GM10248 (cell line): ENCODE measurements at regions not wholly inside any gene's neighbourhood (a gene's known extent, or its start where the extent isn't known, plus 50 kb on each side); places are given as distances from the start of the nearest gene placed in this dataset.

Source experiments
- CTCF ChIA-PET: fragments of 300-600 bp; sonication (Branson Sonifier 250); formaldehyde crosslinking; extraction: SDS; loops from one replicate; lab custom pipeline; 2021; ENCODE audit warnings: antibody characterized with exemption; lab: Yijun Ruan, JAX
- POLR2A ChIA-PET: fragments of 350-650 bp; sonication (Branson Sonifier 250); formaldehyde crosslinking; extraction: SDS; loops from one replicate; lab custom pipeline; 2020; ENCODE audit warnings: antibody characterized with exemption; lab: Yijun Ruan, JAX
- DNase-seq: peaks from one replicate; pipeline ENCODE4 v3.0.0; 2012; ENCODE audit errors: extremely low spot score
- TF ChIP-seq, protein P1 (sequence below): IDR thresholded peaks from 2 replicates; pipeline ENCODE4 v1.5.1; 2012; ENCODE audit warnings: mild to moderate bottlenecking, low read depth; ENCODE audit errors: extremely low read depth, missing control alignments, control extremely low read depth

DNA sequence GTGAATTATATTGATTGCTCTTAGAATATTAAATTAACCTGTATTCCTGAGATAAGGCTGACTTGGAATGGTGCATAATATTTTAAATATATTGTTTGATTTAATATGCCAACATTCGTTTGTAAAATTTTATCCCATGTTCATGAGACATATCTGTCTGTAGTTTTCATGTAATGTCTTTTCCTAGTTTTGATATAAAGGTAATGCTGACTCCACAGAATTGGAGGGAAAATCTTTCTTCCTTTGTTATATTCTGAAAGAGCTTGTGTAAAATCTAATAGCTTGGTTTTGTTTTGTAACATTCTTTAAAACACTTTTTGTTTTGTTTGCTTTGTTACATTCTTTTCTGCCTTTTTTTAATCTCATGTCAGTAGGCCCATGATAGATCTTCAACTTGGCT lies 657.0 kb downstream of the DNAJB9 start:
- TF ChIP-seq, protein P1, sequence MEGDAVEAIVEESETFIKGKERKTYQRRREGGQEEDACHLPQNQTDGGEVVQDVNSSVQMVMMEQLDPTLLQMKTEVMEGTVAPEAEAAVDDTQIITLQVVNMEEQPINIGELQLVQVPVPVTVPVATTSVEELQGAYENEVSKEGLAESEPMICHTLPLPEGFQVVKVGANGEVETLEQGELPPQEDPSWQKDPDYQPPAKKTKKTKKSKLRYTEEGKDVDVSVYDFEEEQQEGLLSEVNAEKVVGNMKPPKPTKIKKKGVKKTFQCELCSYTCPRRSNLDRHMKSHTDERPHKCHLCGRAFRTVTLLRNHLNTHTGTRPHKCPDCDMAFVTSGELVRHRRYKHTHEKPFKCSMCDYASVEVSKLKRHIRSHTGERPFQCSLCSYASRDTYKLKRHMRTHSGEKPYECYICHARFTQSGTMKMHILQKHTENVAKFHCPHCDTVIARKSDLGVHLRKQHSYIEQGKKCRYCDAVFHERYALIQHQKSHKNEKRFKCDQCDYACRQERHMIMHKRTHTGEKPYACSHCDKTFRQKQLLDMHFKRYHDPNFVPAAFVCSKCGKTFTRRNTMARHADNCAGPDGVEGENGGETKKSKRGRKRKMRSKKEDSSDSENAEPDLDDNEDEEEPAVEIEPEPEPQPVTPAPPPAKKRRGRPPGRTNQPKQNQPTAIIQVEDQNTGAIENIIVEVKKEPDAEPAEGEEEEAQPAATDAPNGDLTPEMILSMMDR = no peak
- ChIA-PET POLR2A (no interaction called here), CTCF (no interaction called here)
- DNase-seq = no peak

- TF ChIP-seq, protein P1 = no peak
- no peak for DNase-seq
- ChIA-PET POLR2A (no interaction called here), CTCF (interaction anchor here (0.9 to 1.5 kb wide), 3 partner anchors 10 to 29 kb away, joined by 3 to 4 read pairs (median 4); no protein-coding TSS in a partner anchor)
Measured at GRCh38 chr7:109235316-109235715, 665.6 kb downstream of the DNAJB9 start.

GRCh38 chr7:109246330-109247077 lies 676.8 kb downstream of the DNAJB9 start:
- ChIA-PET CTCF (interaction anchor here (1.5 to 2.1 kb wide), 2 partner anchors 9 to 13 kb away, joined by 3 to 7 read pairs; no protein-coding TSS in a partner anchor), POLR2A (no interaction called here)
- TF ChIP-seq, protein P1 = no peak
- no peak for DNase-seq

DNA sequence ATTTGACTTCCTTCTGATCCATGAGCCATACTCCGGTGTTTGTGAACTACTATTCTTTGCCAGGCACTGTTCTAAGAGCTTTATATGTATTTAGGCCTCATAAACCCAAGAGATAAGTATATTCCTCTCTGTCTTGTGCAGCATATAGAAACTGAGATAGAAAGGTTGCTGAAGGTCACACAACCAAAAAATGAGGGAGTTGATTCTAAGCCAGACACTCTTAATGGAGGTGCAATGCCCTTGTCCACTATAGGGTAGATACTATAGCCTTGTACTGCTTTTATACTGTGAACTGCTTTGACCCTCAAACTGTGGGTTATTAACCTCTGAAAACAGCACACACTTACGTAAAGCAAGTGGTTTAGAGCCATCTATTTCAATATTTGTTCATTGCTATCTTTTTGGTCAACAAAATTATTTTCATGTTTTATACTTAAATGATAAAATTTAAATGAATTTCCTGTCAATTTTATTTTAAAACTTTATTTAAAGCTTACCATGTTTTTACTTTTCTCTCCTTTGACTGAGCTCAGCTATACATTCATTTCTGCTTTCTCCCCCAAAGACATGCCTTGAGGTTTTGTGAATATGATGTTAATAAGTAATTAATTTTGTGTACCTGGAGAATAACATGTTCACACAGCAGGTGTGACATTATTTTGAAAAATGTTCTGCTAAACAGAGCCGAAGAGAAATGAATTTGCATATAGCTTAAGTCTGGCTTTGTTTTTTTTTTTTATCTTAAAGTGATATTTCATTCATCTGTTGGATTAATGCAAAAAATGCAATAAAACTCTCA lies 687.3 kb downstream of the DNAJB9 start:
- ChIA-PET CTCF (no interaction called here), POLR2A (no interaction called here)
- DNase-seq = no peak
- TF ChIP-seq, protein P1 = no peak

- CTCF ChIA-PET = no interaction called here
- TF ChIP-seq, protein P1 = no peak
- DNase-seq = no peak
- POLR2A ChIA-PET = no interaction called here
Measured at GRCh38 chr7:109259151-109259550, 689.5 kb downstream of the DNAJB9 start.

DNA sequence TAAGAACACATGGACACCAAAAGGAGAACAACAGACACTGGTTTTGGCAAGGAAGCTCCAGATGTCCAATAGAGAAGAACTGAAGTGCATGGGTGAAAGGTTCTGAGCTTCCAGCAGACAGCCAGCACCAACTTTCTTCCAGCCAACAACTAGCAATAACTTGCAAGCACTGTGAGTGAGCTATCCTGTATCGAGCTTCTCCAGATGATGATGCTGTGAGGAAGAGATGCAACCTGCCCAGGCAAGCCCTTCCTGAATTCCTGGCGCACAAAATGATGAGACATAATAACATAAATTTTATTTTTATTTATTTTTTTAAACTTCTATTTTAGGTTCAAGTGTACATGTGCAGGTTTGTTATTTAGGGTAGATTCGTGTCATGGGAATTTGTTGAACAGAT lies 692.1 kb downstream of the DNAJB9 start:
- POLR2A ChIA-PET = no interaction called here
- CTCF ChIA-PET = interaction anchor here (1.4 kb wide), 1 partner anchor 10 kb away, joined by 8 read pairs; no protein-coding TSS in a partner anchor
- TF ChIP-seq, protein P1 = no peak
- no peak for DNase-seq
